ENCODE measurements at regions not wholly inside any gene's neighbourhood (a gene's known extent, or its start where the extent isn't known, plus 50 kb on each side); places are given as distances from the start of the nearest gene placed in this dataset.

DNA sequence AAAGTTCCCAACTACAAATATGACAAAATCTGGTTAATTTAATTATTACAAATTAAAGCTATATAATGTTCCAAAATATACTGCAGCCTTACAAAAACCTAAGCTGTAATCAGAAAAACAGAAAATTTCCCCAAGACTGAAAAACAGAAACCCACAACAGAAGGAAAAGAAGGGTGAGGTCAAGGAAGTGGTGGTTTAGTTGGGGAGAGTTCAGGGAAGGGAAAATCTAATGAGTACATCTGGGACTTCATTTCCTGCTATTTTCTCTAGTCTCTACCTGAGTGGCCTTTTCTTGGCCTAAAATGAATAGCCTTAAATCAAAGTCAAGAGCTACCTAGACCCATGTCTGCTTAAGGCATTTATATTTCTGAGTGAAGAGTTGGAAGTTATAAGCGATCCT lies 66.2 kb upstream of the BEND6 start:
- TF ChIP-seq POLR2A (IDR thresholded peaks at IDR 0.05) (no peak), POLR2AphosphoS5 (IDR thresholded peaks at IDR 0.05) (no peak), EP300 (IDR thresholded peaks at IDR 0.05) (no peak)
